Activated gamma-delta T cell treated with Interleukin-2 at 50 U/mL for 16 hours (primary cell): ENCODE measurements at regions not wholly inside any gene's neighbourhood (a gene's known extent, or its start where the extent isn't known, plus 50 kb on each side); places are given as distances from the start of the nearest gene placed in this dataset.
"Not testable (repeated sequence)": the region's sequence is repeated elsewhere in the genome, so short reads cannot be mapped to it uniquely, and the experiment has no call there.

ENCODE experiments used
- DNase-seq: peaks from one replicate; pipeline ENCODE4 v3.0.0-alpha.2; 2020

- DNase-seq: not testable (repeated sequence)
Observed at GRCh38 chr5:68020461-68020969, 195.0 kb upstream of the PIK3R1 start.

DNA sequence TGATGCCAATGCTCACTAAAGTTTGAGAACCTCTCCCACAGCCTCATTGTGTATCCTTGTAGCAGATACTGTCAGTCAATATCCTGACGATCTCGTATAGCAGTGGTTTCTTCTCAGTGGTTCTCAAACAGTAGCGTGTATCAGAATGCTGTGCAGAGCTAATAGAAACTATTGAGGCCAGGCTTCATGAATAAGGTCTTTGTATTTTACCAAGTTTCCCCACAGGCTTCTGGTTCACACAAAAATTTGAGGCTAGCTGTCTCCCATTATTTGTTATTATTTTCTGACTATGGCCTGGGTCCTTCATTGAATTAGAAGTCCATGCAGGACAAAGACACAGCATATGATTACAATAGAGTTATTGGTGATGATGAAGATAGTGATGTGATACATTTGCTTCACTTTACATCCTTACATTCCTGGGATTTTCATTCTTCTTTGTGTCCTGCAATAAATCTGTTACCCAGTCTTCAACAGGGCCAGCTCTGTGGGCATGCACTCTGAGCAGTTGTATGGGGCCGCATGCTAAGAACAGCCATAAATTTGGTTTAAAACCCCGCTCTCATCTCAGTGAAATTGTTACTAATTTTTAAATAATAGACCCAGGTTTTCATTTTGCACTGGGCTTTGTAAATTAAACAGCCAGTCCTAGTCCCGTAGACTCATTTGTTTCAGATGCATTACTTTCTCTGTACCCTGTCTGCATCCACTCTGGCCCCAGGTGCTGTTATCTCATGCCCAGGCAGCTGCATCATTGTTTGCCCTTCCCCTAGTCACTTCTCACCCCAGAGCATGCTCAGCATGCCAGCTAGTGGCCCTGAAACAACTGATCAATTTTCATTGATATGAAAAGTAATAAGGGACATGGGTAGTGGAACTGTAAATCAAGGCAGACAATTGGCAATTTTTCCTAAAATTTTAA lies 199.9 kb upstream of the PIK3R1 start:
- DNase-seq: no peak

DNA sequence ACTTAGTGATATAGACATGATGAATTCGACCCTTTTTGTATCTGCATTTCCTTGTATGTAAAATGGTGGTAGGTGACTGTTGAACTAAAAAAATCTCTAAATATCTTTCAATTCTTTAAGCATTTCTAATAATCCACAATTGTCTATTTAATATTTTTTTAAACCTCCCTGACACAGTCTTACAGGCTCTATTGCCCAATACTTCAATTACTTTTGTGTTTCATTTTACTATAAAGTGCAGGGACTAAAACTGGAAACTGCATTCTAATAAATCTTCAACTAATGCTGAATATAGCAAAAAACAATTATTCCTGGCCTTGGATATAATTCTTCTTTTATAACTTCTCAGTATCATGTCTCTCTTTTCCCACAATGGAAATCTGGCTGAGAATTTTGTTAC lies 202.7 kb upstream of the PIK3R1 start:
- no peak for DNase-seq

GRCh38 chr5:68012429-68012828 lies 203.1 kb upstream of the PIK3R1 start:
- no peak for DNase-seq

DNA sequence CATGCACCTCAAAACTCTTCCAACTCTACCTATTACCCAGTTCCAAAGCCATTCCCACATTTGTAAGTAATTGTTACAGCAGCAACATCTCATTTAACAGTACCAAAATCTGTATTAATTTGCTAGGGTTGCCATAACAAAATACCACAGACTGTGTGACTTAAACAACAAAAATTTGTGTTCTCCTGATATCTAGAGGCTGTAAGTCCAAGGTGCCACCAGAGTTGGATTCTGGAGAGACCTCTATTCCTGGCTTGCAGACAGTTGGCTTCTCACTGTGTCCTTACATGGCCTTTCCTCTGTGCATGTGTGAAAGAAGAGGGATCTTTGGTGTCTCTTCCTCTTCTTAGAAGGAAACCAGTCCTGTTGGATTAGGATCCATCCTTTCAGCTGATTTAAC lies 203.8 kb upstream of the PIK3R1 start:
- DNase-seq: no peak

GRCh38 chr5:68011259-68011760 lies 204.2 kb upstream of the PIK3R1 start:
- DNase-seq: no peak

DNA sequence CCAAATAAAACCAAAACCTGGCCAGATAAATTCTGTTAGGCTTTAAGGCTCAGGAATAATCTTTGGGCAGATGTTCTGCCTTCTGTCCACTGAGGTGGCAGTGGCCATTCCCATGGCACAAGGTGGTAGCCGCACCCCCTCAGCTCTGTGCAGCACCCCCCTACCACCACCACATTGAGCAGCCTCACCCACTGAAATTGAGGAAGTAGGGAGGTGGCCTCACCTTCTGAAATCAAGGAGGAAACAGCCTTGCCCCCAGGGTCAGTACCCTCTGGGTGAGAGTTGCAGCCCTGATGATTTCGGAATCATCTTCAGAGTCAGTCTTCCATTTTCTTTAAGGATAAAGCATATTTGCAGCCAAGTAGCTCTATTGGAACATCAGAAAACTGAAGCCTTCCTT lies 204.8 kb upstream of the PIK3R1 start:
- no peak for DNase-seq

GRCh38 chr5:68007451-68007850 lies 208.1 kb upstream of the PIK3R1 start:
- no peak for DNase-seq

- no peak for DNase-seq
Observed at GRCh38 chr5:68002836-68003235, 212.7 kb upstream of the PIK3R1 start.

DNA sequence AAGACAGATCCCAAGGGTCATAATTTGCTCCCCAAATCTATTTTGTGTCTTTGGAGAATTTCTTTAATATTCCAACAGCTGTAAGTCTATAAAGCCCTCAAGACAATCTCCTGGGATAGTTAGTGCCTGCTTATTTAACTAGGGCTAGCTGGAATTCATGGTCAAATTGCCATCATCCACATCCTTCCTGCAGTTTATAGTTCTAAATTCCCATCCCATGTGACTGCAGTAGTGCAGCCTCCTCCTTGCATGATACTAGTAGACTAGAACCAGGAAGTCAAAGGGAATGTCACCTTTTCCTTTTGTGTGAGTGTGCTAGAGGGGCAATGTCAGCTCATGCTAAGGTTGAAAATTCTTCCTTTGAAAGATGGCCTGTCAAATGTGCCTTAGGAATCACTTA lies 214.8 kb upstream of the PIK3R1 start:
- DNase-seq: no peak

GRCh38 chr5:67999391-67999790 lies 216.2 kb upstream of the PIK3R1 start:
- DNase-seq: no peak

GRCh38 chr5:67998709-67999261 lies 216.8 kb upstream of the PIK3R1 start:
- DNase-seq: no peak

- DNase-seq: no peak
Observed at GRCh38 chr5:67997892-67998457, 217.6 kb upstream of the PIK3R1 start.

GRCh38 chr5:67997148-67997547 lies 218.4 kb upstream of the PIK3R1 start:
- DNase-seq: no peak

GRCh38 chr5:67996596-67996995 lies 219.0 kb upstream of the PIK3R1 start:
- no peak for DNase-seq

DNA sequence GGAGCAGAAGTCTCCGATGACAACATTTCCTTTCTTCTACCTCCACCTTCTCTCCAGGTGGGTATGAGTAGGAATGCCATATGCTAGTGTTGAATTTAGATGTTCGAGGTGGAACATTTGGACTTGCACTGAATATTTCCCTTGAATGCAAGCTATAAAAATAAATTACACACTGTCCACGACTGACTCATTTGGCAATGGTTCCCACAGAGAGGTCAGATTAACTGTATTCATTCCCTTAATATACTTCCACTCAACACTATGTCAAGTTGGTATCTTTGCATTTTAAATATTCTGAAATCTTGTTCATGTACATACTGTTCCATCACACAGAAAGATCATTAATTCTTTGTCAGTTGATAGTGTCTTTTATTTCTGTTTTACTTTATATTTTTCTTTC lies 222.6 kb upstream of the PIK3R1 start:
- no peak for DNase-seq

DNA sequence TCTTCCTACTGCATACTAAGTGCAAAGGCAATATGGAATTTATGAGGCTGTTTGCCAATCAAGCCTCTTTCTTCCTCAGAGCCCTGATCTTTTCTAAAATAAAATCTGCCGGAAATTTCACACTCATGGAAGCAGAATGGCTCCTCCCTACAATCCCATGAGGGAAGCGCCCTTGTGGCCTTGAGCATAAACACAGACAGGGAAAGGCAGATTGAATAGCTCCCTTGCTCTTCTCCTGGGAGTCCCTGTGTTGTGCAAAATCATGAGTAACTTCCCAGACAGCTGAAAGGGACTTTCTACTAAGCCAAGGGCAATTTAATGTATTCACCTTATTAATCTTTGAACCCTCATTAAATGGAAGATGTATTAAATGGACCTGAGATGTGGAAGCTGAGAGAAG lies 226.1 kb upstream of the PIK3R1 start:
- no peak for DNase-seq

DNA sequence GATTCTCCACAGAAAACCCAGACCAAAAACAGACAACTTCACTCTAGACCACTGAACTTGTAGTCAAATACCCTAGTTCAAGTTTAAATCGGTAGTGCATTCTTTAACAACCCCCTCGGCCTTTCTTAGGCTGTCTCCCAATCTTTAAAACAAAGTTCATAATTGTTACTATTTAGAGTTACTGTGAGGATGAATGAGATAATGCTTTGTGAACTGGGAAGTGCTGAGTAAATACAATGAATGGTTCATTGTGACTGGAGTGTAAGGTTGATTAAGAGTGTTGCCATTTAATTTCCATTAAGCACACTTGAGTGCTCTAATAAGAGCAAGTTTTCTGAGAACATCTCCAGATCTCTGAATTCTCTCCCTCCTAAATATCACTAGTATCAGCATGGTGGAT lies 228.8 kb upstream of the PIK3R1 start:
- DNase-seq: no peak

- DNase-seq: no peak
Observed at GRCh38 chr5:67985686-67986387, 229.7 kb upstream of the PIK3R1 start.

GRCh38 chr5:67984546-67984945 lies 231.0 kb upstream of the PIK3R1 start:
- no peak for DNase-seq

GRCh38 chr5:67983251-67984110 lies 232.1 kb upstream of the PIK3R1 start:
- no peak for DNase-seq

- not testable (repeated sequence) for DNase-seq
Observed at GRCh38 chr5:67982160-67982559, 233.4 kb upstream of the PIK3R1 start.
